GM18870 (cell line): ENCODE measurements at regions not wholly inside any gene's neighbourhood (a gene's known extent, or its start where the extent isn't known, plus 50 kb on each side); places are given as distances from the start of the nearest gene placed in this dataset.
A peak's percentile ranks its signal among the peaks of the same experiment; 100 is the strongest.

ENCODE experiments used
- ATAC-seq: cut with Tn5 transposase; IDR thresholded peaks from one replicate; pipeline ENCODE4 v1.9.1; 2021; ENCODE audit warnings: moderate library complexity; ENCODE audit not compliant: unreplicated experiment

DNA sequence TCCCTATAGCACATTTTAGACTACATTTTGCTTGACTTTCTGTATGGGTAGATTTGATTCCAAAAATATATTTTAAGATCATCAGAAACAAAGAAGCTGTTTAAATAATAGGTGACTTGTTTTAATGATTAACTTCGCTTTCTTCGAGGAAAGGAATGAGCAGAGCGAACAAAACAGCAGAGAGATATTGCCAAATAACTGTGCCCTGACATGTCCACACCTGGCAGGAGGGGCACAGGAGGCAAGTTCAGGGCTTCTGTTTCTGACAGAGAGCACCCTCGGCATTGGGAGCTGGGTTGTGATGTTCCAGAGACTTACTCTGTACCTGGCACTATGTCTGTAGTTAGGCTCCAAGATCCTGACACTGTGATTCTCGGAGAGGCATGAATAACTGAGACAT is 155.7 kb upstream of the SASH1 start:
- no peak for ATAC-seq

DNA sequence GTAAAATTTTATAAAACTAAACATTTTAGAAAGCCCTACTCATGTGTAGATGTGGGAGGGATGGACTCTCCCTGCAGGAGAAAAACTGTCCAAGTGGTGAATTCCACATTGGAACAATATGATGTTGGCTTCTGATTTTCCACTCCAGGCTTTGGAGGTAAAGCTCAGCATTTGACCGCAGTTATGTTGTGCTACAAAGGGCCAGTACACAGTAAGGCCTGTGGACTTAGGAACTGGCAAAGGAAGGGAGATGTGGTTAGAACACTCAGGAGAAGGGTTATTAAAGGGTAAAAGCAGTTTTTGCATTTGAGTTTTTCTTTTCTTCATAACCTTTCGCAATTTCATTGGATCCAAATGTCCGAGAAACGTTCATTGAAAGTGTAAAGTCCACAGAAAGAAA is 150.3 kb upstream of the SASH1 start:
- ATAC-seq: no peak

DNA sequence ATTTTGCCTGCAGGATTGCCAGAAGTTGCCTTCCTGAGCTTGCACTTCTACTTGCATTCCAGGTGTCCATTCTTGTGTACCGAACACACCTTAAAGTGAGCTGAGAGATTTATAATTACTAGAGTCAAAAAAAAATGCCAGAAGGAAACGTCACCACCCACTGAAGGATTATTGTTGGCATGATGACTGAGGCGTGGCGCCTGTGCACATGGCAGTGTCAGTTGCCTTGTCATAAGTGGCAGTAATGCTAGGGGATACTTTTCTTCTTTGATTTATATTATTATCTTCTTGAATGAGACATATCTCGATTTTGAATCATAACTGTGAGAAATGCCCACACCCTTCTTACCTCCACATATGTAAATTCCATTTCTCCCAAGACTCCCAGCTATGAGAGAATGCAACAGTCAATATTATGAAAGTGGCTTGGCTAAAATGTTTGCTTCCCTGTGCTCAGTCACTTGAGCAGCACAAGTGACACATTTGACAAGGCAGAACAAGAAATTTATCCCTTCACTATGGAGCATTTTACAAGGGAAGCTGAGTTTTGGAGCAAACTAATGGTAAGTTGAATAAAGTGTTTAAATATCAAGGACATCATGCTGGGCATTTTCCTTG is 149.5 kb upstream of the SASH1 start:
- ATAC-seq: no peak

GRCh38 chr6:148195511-148195910 is 147.1 kb upstream of the SASH1 start:
- ATAC-seq: no peak

DNA sequence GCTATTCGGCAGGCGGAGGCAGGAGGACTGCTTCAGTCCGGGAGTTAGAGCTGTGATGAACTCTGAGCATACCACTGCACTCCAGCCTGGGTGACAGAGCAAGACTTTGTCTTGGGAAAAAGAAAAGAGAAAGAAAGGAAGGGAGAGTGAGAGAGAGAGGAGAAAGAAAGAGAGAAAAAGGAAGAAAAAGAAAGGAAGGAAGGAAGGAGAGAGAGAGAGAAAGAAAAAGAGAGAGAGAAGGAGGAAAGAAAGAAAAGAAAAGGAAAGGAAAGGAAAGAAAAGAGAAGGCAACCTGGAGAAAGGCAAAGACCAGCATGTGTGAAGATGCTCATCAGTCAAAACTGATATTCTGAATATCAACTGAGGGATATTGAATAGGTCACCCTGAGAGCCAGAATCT is 143.1 kb upstream of the SASH1 start:
- no peak for ATAC-seq

GRCh38 chr6:148200293-148200692 is 142.3 kb upstream of the SASH1 start:
- no peak for ATAC-seq

DNA sequence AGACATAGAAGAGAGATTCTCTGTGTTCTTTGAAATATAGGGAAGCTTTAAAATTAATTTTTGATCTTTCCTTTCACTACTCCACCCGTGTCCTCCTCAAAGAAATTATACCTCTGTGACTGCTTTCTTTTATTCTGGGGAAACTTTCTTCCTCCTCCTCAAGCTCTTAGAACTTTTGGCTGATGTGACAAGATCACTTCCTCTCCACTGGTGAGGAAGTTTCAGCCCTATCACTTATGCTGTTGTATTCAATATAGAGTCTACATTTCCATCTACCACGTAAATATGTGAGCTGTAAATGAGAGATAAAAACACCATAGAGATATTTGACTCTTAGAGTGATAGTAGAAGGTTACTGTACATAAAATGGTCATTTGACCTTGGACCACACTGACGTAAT is 141.9 kb upstream of the SASH1 start:
- ATAC-seq: no peak

DNA sequence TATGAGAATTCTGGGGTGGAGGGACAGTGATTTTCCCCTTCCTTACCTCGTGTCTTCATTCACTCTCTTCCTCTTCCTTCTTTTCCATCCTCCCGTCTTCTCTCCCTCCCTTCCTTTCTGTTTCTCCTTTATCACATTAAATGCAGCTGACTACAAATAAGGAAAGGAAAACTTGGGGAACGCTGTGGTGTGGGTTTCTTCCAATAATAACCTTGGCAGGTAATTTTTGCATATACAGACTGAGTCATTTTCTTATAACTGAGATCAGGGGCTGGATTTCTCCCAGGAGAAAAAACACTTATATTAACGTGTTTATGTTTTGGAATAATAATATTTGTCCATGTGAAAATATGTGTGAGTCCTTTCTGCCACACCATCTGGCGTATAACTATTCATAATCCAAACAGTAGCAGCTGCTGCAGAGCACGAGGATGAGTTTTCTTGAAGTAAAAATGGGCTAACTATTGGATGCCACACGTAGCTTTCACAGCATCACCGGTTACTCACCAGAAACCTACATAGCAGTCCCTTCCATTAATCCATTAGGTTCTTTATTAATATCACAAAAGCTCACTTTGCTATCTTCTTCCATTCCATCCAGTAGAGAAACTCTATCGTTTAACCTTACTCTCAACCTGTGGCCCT is 139.2 kb upstream of the SASH1 start:
- no peak for ATAC-seq

GRCh38 chr6:148203970-148204369 is 138.7 kb upstream of the SASH1 start:
- ATAC-seq: peak; percentile 100

DNA sequence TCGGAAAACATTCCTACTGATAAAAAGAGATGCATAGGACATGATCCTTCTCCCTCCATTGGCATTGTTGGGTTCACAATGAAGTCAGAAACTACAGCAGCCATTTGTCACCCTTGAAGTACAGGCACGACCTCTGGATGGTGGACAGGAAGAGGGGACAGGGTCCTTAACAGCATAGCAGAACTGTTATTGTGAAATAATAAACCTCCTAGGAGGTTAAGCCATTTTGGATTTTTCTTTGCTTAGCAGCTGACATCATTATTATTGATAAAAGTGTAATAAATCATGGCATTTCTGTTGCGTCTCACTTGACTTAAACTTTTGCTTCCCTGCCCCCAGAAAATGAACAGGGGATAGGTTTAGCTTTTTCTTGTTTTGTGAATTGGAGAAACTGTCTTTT is 134.3 kb upstream of the SASH1 start:
- no peak for ATAC-seq

- ATAC-seq: no peak
These were observed 130.8 kb upstream of the SASH1 start for GRCh38 chr6:148211777-148212324.

DNA sequence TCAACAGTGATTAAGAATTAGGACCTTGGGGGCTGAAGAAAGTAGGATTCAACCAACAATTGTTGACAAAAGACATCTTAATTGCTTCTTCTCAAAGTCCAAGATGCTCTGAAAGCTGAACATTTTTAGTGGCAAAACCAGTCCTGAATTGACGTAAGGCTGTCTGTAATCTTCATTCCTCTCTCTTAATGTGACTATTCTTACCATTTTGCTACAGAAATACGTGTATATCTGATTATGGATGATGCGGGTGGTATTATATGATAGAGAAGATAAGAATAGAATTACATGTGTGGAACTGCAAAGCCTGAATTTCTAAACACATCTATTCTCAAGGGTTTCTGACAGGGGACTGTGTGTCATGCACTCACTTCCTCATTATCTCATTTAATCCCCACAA is 130.3 kb upstream of the SASH1 start:
- ATAC-seq: no peak

- no peak for ATAC-seq
These were observed 129.3 kb upstream of the SASH1 start for GRCh38 chr6:148213366-148213765.

- no peak for ATAC-seq
These were observed 128.0 kb upstream of the SASH1 start for GRCh38 chr6:148214667-148215066.

- ATAC-seq: no peak
These were observed 125.6 kb upstream of the SASH1 start for GRCh38 chr6:148217051-148217450.

DNA sequence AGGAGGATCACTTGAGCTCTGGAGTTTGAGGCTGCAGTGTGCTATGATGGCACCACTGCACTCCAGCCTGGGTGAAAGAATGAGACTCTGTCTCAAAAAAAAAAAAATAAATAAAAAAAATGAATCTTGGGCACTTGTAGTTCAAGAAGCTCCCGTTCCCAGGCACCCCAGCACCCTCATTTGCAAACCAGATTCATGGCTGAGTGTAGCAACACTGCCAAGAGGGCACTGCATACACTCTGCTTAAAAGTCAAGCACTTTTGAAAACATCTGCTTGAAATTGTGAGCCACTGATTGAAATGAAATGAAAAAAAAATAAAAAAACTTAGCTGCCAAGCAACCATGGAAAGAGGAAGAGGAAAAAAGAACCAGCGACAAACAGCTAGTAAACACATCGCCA is 124.7 kb upstream of the SASH1 start:
- no peak for ATAC-seq

GRCh38 chr6:148218542-148219258 is 123.9 kb upstream of the SASH1 start:
- ATAC-seq: no peak

DNA sequence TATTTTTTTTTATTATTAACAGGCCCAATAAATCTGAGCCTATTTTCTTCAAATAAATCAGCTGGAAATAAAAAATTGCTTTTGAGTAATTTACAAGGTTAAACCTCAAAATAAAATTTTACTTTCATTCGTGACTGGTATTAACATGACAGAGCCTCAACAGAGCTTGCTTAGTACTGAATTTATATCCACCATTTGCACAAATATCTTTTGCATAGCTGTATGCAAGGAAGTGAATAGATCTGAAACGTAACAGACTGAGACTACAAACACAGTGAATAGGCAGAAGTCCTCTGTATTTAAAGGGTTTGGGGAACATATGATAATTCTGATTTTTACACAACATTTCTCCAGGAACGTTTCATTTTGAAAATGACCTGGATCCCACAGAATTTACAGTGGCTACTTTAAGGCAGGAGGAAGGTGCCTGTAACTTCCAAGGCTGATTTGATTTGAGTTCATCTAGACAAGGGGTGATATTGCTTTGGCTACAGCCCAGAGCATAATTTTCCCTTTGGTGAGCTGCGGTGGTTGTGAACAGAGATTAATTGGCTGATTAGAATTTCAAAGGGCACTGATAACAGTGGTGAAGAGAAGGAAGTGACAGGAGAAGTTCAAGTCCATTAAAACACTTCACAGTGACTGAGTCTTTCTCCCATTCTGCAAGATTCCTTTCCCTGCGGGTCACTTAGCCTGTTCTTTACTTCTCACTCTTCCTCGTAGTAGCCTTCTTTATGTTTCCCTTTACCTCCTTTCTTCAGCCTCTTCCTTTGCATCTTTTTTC is 121.2 kb upstream of the SASH1 start:
- no peak for ATAC-seq

GRCh38 chr6:148222376-148222775 is 120.3 kb upstream of the SASH1 start:
- ATAC-seq: no peak

- ATAC-seq: no peak
These were observed 119.8 kb upstream of the SASH1 start for GRCh38 chr6:148222846-148223245.

- no peak for ATAC-seq
These were observed 119.2 kb upstream of the SASH1 start for GRCh38 chr6:148223424-148223842.
